GM10266 (cell line): ENCODE measurements at regions not wholly inside any gene's neighbourhood (a gene's known extent, or its start where the extent isn't known, plus 50 kb on each side); places are given as distances from the start of the nearest gene placed in this dataset.

Experiments
- DNase-seq: peaks from one replicate; pipeline ENCODE4 v3.0.0; 2012; ENCODE audit errors: extremely low spot score
- TF ChIP-seq, protein P1 (sequence below): IDR thresholded peaks from 2 replicates; pipeline ENCODE4 v1.5.1; 2012; ENCODE audit warnings: mild to moderate bottlenecking, low read depth; ENCODE audit not compliant: control insufficient read depth, insufficient read depth; ENCODE audit errors: missing control alignments

DNA sequence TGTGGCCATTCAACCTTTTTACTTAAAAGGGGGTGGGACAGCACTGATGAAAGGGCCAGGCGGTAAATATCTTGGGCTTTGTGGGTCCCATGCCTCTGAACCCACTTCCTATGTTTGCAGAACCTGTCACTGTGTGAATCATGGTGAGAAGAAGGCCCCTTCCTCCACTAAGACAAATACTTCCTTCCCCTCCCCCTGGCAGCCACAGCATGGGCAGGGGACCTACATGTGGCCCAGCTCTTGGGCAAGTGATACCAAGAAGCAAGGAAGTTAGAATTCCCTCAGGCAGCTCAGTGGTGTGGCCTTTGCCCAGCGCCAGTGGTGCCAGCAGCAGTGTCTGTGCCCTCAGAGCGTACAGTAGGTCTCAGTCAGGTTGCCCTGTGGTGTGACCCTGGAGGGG is 168.6 kb downstream of the TRIM33 start:
- TF ChIP-seq, protein P1, sequence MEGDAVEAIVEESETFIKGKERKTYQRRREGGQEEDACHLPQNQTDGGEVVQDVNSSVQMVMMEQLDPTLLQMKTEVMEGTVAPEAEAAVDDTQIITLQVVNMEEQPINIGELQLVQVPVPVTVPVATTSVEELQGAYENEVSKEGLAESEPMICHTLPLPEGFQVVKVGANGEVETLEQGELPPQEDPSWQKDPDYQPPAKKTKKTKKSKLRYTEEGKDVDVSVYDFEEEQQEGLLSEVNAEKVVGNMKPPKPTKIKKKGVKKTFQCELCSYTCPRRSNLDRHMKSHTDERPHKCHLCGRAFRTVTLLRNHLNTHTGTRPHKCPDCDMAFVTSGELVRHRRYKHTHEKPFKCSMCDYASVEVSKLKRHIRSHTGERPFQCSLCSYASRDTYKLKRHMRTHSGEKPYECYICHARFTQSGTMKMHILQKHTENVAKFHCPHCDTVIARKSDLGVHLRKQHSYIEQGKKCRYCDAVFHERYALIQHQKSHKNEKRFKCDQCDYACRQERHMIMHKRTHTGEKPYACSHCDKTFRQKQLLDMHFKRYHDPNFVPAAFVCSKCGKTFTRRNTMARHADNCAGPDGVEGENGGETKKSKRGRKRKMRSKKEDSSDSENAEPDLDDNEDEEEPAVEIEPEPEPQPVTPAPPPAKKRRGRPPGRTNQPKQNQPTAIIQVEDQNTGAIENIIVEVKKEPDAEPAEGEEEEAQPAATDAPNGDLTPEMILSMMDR: no peak
- no peak for DNase-seq

DNA sequence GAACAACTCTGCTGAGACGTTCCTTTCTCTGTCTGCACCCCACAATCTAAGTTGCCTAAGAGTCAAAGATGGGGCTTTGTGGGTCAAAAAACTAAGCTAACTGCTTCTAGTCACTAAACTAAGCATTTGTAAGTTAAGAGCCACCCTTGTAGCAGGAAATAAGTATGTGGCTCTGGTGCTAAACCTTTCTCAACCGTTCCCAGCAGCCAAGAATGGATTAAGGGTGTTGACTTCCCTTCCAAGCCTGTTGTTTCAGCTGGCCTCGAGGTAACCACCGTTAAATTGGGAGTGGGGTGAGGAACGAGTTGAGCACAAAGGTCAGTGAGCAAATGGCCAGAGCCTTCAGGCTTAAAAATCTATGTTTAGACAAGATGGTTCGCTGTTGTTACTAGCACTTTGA is 169.1 kb downstream of the TRIM33 start:
- no peak for DNase-seq
- TF ChIP-seq, protein P1: no peak

DNA sequence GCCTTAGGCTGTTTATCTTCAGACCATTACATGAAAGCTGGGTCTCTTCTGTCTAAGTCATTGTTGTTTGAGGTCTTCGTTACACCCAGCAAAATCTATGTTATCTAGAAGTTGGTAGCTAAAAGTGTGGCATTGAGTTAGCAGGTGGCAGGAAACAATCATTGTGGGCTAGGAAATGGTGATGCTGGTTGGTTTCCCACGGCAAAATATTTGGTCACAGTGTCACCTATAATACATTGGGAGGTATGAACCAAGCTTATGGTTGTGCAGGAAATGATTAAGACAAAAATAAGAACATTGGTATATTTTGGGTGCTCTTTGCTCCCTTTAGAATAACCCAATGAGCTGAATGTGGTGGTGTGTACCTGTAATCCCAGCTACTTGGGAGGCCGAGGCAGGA is 169.7 kb downstream of the TRIM33 start:
- no peak for DNase-seq
- TF ChIP-seq, protein P1: no peak

DNA sequence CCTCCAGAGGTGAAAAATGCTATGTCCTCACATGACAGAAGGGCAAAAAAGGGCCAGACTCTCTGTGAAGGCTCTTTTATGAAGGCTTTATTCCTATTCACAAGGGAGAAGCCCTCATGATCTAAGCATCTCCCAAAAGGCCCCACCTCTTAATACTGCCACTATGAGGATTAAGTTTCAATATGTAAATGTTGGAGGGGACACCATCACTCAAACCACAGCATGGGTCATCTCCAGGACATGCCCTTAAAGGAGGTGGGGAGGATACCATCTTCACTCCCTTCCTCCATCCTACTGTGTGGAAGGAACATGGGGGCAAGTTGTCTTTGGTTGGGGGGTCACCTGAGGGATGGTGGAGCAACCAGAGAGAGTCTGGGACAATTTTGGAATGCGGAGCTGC is 170.1 kb downstream of the TRIM33 start:
- TF ChIP-seq, protein P1: no peak
- DNase-seq: no peak

DNA sequence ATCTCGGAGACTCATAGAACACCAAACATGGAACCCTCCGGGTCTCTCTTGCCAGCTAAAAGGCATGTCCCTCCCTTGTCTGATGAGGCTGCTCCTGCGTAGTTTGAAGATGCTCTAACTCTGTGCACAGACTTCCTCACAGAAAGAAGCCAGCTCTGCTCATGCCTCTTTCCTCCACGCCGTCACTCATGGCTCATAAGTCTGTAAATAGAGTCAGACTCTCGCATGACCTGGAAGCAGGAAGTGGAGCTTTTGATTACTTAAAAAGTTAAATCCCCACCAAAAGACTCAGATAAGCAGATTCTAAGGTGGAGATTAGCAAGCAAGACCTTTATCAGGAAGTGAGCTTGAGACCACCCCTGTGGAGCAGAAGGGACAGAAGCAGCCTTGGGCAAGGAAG is 171.6 kb downstream of the TRIM33 start:
- no peak for DNase-seq
- TF ChIP-seq, protein P1: no peak

DNA sequence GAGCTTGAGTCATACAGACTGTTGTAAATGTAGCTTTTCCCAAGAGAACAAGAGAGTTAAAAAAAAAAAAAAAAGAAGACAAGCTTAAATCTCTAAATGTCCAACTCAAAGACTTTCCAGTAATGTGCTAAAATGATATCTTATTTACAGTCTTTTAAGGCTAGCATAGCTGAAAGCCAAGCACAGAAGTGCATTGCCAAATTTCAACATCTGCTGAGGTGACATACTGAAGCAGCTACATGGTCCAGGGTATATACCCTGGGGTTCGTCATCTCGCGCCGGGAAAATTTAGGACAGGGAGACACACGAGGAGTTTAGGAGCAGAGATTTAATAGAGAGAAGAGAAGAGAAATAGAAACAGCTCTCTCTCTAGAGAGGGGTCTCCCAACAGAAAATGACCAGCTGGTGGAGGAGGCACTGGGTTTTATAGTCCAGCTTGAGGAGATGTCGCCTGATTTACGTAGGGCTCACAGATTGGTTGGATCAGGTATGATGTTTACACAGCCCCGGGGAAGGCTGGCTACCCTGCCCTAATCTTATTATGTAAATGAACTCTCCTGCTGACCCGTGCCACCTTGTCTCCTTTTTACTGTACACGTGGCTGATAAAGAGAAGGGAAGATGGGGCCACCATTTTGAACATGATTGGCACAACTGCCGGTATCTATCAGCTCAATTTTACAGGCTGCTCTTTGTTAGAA is 172.7 kb downstream of the TRIM33 start:
- TF ChIP-seq, protein P1: no peak
- no peak for DNase-seq

DNA sequence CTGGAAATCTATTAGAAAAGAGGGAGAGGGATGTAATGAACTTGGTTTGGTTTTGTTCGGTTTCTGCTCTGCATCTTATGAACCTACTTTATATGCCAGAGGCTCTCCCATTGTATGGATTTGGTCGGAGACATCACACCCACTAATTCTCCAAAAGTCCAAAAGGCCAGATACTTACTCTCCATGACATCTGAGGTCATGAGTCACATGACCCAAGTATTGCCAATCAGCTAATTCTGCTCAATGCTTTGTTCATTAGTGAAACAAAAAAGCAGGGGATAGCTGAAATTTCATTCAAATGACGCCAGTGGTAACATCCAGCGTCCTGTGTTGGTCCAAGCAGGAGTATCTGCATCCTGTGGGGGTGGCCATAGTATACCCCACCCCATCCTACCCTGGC is 173.6 kb downstream of the TRIM33 start:
- DNase-seq: no peak
- TF ChIP-seq, protein P1: no peak
